SK-MEL-5 (cell line): ENCODE measurements at regions not wholly inside any gene's neighbourhood (a gene's known extent, or its start where the extent isn't known, plus 50 kb on each side); places are given as distances from the start of the nearest gene placed in this dataset.

ENCODE experiments used
- DNase-seq: peaks from one replicate; pipeline ENCODE4 v3.0.0-alpha.2; 2016; ENCODE audit warnings: low read depth, low spot score
- in situ Hi-C: cut with HindIII; loops from 2 replicates; pipeline ENCODE4 v1.10.0; 2016; ENCODE audit warnings: low sequenced_read_pairs, high pct_unique_total_duplicates, low pct_unique_long_range_greater_than_20kb

DNA sequence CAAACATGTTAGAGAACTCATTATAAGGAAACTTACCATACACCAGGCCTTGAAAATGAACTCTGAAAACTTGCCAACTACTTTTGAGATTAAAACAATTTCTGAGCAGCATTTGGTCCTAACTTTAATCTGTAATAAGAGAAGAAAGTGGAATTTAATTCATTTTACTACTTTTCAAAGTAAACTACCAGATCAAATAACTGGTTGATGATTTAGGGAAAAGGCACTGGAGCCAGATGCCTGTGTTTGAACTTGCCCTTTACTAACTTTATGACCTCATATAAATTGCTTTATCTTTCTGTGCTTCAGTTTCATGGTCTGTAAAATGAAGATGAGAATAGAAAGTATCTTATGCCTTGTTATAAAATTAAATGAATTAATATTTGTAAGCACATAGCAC lies 159.9 kb upstream of the PCDH18 start:
- no peak for DNase-seq
- in situ Hi-C loops = no loop called here

DNA sequence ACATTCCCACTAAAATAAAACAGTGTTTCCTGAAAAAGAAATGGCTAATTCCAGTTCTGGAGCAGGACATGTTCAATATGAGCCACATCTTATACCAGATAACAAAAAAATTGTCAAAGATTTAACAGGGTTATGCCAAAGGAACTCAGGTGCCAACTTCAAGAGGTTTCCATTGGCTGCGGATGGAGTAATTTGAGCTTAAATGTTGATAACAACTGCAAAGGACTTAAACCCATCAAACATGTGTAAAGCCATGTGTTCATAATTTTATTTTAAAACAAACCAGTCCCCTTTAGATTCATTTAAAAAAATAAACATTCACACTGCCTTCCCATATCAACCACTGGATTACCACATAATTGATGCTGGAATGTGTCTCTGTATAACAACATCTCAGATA lies 156.4 kb upstream of the PCDH18 start:
- in situ Hi-C loops = no loop called here
- DNase-seq = no peak

DNA sequence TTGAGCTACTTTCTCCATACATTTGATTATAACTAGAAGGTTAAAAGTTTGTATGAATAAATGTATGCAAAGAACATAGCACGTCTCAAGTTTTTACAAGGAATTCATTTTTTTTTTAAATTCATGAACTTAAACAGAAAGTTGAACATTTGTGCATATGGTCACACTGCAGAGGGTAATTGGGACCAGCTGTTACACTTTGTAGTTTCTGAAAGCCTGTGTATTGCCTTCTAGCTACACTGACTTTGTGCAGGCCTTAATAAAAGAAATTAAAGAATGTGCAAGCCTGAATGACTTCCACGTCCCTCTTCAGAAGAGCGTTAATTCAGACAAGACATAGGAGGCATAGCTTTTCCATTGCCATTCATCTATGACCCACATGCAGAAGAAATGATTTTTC lies 153.1 kb upstream of the PCDH18 start:
- in situ Hi-C loops = no loop called here
- no peak for DNase-seq

DNA sequence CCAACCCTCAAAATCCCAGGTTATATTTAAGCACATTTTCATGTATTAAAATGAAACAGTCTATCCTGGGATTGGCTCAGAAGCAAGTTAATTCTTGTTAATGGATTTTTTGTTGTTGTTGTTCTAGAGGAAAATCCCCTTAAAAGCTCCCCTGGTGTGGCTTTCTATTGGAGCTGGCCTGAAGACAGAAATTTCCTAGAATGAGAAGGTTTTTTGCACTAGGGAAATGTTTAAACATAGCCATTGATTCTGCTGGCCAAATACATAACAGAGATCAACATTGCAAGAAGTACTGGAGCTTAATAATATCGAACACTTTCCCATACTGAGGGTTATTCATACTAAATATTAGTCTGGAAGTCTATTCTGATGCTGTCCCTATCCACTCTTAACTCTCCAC lies 148.8 kb upstream of the PCDH18 start:
- in situ Hi-C loops = no loop called here
- no peak for DNase-seq

DNA sequence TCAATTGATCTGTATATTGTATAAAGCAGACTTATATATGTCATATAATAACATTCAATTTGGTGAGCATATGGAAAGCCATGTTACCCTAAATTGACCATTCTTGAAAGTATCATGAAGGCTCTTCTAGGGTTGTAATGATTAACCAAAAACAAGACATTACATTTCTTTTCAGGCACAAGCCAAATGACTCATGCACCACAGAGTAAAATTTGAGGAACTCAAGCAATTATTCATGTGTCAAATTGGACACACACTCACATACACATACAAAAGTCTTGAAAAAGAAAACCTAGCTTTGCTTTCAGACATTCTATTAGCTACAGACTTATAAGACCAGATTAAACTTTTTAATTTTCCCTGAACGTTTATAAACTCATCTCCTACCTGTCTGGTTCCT lies 146.5 kb upstream of the PCDH18 start:
- no peak for DNase-seq
- in situ Hi-C loops = no loop called here

DNA sequence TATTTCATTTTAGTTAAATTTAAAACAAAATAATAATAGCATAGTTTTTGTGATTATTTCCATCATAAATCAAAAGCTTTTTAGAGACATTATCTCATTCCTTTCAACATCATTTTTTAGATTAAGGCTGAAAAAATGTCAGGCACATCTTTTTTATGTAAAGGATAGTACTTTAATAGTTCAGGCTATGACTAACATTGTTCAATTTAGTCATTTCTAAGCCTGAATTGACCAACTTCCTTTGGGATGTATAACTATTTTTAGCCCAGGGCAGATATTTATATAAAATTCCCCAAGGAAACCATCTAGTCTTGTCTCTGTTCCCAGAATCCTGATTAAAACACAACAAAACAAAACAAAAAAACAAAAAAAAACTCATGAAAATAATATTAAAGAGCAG lies 145.6 kb upstream of the PCDH18 start:
- no peak for DNase-seq
- in situ Hi-C loops = no loop called here

DNA sequence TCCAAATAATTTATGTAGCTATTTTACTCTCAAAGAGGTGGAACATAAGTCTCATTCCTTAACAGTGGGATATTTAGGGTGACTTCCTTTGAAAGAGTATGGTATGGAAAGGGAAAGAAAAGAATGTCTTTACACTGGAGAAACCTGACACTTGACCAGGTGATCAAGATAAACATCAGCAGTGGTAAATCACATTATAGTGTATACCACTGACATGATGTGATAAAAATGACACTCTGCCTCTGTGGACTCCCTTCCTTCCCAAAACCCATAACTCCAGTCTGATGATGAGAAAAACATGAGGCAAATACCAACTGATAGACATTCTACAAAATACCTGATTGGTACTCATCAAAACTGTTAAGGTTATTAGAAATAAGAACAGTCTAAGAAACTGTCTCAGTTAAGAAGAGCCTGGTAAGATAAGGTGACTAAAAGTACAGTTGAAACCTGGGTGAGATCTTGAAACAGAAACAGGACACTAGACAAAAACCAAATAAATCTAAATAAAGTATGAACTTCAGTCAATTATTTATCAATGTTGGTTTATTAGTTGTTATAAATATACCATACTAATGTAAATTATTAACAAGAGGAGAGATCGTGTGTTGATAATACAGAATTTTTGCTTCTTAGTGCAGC lies 144.2 kb upstream of the PCDH18 start:
- DNase-seq = no peak
- in situ Hi-C loops = no loop called here

DNA sequence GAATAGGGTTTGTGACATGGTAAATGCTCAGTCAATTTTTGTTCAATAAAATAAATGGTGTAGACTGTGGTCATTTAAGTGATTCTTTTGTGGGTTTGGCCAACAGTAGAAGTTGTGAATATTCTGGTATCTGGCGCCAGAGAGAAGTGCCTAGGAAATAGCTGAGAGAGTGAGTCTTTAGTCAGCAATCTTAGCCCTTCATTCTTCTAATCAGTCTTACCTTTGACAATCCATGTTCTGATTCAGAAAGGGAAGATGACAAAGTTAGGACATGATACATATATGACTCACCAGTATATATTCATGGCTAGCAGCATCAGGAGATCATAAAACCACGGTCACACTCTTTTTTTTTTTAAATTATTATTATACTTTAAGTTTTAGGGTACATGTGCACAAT lies 141.8 kb upstream of the PCDH18 start:
- no peak for DNase-seq
- in situ Hi-C loops = no loop called here

DNA sequence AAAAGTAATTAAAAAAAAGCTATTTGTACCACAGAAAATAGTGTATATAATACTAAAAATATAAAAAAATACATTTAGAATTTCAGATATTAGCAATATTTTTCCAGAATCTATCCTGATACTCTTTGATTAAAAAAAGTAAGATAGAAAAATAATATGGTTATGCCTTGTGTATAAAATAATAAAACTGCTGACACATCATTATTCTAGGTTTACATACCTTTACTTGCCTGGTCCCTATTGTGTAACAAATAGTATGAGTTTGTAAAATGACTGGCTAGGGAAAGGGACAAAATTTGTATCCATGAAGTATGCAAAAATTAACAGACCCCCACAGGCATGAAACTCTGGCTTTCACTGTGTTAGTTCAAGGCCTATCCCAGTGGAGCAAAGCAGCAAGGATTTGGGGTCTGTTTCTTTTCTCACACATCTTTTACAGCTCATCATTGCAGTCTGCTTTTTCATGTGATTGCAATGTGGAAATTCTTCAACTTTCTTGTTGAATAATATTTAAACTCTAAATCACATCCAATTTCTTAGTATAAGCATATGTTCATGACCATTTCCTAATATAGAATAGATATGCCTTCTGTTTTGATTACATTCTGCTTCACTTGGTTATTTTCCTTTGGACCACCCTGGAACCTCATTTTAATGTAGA lies 136.7 kb upstream of the PCDH18 start:
- in situ Hi-C loops = no loop called here

DNA sequence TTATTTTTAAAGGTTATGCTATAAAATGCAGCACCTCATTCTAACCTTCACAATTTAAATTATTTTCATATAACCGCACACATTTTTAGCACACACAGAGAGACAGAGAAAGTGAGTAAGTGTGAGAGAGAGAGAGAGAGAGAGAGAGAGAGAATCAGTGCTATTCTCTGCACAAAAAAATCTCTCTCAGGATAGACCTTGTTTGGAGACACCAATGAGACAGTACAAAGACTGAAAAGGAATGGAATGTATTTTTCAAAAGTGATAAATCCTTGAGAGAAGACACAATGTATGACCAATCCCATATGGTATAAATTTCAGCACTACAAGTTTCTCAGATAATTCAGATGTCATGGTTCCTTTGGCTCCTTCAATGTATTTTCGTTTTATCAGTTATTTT lies 132.1 kb upstream of the PCDH18 start:
- in situ Hi-C loops = no loop called here
- DNase-seq = no peak

More for the DNA sequence above, 136.7 kb upstream of the PCDH18 start:
- no peak for DNase-seq

DNA sequence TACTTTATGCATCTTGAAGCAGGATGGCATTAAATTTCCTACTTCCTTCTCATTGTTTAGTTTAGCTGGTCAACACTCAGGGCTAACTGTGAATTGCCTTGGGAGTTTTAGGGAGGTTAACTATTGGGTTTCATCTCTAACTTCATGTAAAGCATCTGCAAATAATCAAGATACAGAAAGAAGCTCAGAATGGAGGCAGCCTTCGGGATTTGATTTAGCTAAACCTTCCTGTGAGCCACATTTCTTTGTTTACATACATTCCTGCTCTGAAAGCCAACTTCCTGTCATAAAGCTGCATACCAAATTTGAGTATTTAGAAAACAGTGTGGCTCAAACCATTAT lies 131.7 kb upstream of the PCDH18 start:
- in situ Hi-C loops = no loop called here
- no peak for DNase-seq

DNA sequence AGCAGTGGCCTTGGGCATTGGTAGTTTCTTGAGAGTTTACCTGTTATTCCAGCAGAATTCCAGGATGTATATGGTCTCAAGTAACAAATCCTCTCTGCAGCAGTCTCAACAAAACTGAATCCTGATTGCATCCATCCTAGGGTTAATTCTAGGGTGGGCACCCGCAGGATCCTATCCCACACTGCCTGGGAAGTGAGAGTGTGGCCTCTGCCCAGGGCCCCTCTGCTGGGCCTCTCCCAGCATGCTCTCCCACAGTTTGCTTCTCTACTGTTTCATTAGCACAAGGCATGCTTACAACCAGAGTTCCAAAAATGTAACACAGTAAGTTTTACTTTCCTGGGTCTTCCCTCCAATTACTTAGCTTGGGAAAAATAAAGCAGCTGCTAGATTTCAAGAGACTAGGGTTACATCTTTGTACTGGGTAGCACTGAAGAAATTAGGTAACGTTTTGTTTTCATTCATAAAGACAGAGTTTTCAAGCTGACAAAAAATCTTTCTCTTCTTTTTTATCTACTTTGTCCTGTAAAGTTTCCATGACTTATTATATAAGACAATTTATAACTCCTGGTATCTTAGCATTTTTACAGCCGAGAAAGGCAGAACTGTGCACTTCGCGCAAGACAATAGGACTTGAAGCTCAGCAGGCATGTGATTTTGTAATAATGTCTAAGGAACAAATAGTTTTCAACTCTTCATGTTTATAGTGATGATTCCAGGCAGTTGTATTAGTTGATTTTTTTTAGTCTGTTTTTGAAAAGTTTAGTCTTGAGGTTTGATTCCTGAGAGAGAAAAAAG lies 131.2 kb upstream of the PCDH18 start:
- no peak for DNase-seq
- in situ Hi-C loops = no loop called here

DNA sequence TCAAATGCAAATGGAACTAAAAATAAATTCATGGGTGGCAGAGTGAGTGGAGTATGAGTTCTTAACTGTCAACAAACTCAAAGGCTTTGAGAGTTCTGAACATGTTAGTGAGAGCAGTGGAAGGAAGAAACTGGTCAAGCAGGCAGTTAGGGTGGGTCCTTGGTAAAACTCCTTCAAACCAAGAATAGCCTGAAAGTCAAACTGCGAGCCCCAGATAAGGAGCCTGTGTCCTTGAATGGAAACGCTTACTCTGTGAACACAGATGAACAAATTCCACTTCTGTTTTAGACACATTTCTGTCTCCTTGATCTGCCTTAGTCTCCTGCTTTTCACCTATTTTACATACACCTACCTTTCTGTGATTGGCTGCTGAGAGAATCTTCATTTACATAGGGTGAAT lies 129.4 kb upstream of the PCDH18 start:
- DNase-seq = no peak
- in situ Hi-C loops = no loop called here

DNA sequence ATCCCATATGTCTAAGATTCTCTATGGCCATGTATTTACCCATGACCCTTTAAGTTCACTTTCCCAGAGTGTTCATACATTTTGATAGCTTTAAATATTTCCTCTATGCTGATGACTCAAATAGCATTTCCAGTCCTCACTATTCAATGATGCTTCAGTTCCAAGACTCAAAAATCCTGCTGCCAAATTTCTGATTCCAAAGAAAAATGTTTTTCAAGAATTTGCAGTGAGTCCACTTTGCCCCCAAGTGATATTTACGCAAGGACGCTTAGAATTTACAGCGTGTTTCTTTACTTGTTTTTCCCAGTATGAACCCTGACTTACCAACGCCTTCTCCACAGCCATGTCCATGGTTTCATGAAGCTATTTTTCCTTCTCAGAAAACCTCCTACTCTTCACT lies 127.9 kb upstream of the PCDH18 start:
- DNase-seq = no peak
- in situ Hi-C loops = no loop called here

DNA sequence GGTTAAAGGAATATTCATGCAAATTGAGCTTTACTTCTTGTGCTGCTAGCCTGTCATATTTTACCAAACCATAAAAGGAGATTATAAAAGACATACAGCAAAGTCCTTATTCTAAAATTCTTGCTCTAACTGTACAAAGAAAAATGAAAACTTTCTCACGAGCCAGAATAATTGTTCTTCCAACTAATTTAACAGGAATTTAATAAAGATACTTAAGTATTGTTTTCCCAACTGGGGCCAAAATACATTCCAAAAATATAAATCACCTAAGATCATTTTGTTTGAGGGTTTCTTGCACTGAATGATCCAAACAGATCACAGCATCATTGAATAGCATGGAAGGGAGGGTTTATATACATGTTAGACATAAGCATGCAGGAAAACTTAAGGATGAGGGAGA lies 127.1 kb upstream of the PCDH18 start:
- in situ Hi-C loops = no loop called here
- no peak for DNase-seq

DNA sequence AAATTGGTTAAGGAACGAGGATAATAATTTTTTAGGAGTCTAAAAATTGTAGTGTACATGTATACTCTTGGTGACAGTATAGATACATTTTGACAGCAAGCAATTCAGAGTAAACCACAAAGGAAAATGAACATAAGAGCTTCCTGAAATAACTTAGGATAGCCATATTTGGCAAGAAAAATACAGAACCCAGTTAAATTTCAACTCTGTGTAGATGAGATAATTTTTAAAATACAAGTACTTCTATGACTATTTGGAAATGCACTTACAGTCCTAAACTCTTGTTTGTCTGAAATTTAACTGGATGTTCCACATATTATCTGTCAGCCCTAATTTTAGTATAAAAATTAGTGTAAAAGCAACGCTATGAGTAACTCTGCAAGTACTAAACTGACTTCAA lies 124.4 kb upstream of the PCDH18 start:
- no peak for DNase-seq
- in situ Hi-C loops = no loop called here

DNA sequence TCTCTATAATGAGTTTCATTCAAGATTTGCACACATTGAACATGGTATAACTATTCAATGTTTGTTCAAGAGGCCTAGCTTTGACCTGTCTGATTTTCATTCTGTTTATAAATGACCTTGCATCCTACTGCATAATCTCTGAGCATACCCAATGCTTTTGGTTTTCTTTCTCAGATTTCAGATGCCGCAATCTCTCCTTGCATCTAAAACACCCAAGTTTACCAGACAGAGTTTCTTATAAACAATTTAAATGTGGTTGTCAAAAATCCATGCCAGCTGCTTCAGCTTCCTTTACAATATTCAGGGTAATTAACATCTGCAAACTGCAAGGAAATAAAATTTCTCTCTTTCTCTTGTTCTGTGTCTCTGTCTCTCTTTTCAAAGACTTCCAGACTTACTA lies 123.0 kb upstream of the PCDH18 start:
- in situ Hi-C loops = no loop called here
- no peak for DNase-seq

DNA sequence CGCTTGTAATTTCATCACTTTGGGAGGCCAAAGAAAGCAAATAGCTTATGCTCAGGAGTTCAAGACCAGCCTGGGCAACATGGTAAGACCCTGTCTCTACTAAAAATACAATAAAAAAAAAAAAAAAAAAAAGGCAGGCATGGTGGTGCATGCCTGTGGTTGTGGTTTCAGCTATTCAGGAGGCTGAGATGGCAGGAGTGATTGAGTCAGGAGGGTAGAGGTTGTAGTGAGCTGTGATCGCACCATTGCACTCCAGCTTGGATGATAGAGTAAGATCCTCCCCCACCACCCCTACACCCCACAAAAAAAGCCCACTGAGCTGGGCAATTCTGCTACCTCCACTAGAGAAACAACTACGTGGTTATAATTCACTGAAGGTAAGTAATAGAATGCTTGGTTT lies 118.8 kb upstream of the PCDH18 start:
- no peak for DNase-seq
- in situ Hi-C loops = no loop called here
